GM18858 (cell line): ENCODE measurements at regions not wholly inside any gene's neighbourhood (a gene's known extent, or its start where the extent isn't known, plus 50 kb on each side); places are given as distances from the start of the nearest gene placed in this dataset.
"Not testable (repeated sequence)": the region's sequence is repeated elsewhere in the genome, so short reads cannot be mapped to it uniquely, and the experiment has no call there.

Experiments used
- ATAC-seq: cut with Tn5 transposase; IDR thresholded peaks from one replicate; pipeline ENCODE4 v1.9.1; 2021; ENCODE audit not compliant: unreplicated experiment

DNA sequence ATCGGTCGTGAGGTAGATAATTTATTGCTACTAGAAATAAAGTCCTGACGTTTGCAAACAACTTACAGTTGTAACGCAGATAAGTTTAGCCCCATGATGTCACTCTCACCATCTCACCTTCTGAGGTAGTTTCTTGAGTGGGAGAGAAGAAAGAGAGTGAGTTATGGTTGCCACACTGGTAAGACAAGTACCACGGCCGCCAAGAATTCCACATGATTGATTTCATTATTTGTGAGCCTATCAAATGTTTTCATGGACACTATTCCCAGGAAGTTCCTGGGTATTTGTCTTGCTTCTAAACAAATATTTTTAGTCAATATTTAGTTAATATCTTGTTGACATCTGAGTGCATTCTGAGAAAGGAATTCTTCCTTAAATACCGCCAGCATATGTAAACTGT lies 339.4 kb upstream of the KIAA1217 start:
- no peak for ATAC-seq

DNA sequence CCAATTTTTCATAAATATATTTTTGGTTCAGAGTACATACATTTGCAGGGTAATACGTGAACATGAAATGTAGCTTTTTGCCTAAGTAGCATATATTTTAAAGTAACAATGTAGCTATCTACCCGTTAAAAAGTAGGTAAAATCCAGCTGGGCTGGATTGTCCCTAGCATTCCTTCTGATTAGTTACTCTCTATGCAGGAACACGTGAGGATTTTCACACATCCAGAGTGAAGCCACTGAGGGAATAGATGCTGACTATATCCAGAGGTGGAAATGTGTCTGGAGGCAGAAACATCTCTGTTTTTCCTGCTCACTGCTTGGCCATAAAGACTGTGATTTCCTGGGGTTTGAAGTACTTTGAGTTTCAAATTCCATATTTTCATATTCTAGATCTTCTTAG lies 338.9 kb upstream of the KIAA1217 start:
- ATAC-seq, result no peak

DNA sequence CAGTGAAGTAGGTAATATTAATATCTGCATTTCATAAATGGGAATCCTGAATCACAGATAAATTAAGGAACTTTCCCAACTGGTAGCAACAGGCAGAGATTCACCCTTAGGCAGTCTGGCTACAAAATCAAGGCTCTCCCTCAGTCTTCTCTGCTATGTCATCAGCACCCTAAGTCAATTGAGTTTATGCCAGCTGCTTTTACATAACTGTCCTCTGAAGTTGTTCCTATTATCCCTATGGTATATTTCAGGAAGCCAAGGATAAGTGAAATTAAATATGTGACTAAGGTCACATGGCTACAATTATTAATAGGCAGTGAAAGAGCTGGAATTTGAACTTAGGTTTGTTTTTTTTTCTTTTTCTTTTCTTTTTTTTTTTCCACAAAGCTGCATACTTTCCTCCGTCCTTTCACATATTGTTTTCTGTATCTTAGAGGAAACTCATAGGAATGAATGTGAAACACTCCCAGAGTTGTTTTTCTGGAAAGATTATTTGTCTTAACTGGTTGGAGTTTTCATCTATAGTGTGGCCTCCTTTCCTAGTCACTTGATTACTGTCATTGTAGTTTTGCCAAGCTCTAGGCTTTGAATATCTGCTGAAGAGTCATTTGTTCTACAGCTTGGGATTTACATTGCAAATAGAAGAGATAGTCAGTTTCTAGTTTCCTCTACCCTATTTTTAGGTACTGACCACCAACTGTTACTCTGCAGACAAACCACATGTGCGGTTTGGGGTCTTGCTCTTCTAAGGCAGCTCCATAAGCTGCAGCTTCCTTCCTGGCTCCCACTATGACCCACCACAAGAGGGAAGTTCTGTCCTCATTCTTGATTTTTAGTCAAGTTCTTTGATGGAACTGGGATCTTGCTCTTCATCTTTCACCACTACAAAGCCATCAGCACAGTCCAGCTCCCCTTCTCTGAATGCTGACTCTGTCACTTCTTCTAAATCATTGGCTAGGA lies 338.0 kb upstream of the KIAA1217 start:
- ATAC-seq, result no peak

DNA sequence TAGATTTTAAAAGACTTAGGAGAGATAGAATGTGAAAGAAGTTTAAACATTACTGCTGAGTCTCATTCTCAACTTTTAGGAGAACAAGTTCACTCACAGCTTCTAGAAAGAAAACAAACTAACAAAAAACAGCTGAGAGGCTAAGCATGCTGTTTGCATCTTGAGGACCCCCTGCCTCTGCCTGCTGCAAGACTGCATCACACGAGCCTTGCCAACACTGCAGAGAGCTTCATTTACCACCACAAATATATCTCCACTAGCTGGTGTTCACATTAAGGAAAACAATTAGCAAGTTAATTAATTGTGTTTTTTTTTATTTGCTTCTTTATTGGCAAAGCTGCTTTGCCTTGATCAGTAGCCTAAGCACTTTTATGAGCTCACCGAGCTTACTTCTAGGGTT lies 336.6 kb upstream of the KIAA1217 start:
- ATAC-seq, result no peak

DNA sequence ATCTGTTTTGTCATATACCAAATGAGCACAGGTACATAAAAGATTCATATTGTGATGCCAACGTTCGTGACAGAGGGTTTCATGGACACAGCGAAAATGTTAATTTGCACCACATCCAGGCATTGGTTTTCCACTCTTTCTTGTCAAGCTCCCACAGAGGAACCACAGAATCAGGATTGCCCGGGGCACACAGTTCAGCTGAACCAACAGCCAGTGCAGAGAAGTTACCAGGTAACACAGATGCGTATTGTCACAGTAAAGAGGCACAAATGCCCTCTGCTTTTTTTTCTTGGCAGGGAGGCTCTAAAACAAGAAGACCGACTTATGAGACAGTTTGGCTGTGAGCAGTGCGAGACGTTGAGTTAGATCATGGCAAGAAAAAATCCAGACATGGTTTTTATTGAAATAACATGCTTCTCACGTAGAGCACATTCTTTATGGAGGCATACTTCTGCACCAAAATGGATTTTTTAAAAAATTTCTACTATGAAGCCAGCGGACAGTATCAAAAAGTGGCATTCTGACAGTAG lies 331.1 kb upstream of the KIAA1217 start:
- ATAC-seq, result no peak

DNA sequence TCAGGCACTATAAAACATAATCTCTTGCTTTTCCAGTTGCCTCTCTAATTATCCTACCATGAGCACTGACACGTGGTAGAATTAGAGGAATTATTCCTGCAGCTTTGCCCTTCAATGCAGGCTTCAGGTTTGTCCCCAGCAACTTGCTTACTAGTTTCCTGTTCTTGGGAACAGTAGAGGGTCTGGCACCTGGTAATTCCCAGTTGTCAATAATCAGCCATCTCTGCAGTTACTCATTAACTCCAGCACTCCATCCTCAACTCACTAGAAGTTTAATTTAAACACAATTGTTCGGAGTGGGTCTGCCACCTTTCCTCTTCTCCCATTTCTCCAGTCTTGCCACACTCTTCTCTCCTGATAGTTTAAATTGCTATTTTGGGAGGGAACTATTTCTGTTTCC lies 324.3 kb upstream of the KIAA1217 start:
- no peak for ATAC-seq

DNA sequence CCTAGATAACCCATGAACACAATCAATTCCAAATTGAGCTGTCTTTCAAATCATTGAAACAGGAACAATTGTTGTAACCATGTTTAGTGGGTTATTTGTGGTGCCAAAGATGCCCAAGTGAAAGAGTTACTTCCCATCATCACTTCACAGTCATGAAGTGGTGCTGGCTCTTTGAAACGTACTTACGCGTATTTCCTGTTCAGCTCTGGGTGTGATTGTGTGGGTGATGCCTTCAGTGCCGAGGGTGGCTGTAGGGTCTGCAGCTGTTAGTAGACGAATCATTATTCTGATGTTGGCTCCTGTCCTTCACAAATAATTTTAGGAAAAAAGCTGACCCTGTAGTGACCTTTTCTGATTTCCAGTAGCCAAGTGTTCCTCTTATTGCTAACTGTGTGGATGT lies 323.1 kb upstream of the KIAA1217 start:
- no peak for ATAC-seq

DNA sequence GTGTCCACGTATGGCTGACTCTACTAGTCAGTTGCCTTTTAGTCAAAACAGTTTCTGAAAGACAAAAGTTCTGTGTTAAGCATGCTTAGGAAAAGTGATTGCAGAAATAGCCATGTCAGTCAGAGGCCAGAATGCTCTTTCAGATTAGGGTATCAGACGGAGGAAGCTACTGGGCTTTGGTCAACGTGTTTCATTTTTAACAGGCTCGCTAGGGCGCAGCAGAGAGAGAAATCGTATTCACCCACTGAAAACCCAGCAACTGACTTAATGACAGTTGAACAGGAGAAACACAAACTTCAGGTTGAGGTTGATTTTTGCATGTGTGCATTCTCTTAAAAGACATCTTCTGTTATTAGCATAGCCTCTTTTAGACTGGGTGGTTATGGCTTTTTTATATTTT lies 322.6 kb upstream of the KIAA1217 start:
- no peak for ATAC-seq

DNA sequence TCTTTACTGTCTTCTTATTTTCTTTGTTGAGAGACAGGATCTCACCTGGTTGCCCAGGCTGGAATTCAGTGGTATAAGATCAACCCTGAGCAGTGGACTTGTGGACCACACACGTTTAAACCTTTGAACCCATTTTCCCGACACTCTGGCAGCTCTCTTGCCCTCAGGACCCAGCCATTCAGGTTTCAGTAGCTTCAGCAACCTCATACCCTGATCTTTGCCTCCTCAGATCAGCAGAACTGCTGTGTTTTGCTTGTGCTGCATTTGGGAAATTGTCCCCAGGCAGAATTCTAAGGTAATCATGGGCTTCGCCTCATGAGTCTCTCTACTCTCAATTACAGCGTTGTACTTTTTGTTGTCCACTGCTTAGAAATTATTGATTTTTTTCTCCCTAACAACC lies 317.6 kb upstream of the KIAA1217 start:
- no peak for ATAC-seq

DNA sequence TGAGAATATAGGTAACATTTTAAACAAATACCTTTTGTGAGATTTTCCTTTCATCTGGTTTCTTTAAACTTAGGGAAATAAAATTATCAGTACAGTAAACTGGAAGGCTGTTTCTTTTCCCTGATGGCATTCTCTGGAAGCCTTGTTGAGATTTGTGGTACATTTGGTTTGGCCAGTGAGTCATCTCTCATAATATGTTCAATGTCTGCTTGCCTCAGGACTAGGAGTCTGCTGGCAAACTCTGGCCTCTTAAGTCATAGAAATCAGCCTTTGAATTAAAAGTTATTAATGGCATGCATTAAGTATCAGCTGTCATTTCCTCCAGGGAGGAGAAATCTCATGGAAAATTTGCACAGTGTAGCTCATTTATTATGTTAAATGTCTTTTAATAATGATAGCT lies 316.6 kb upstream of the KIAA1217 start:
- ATAC-seq, result no peak

DNA sequence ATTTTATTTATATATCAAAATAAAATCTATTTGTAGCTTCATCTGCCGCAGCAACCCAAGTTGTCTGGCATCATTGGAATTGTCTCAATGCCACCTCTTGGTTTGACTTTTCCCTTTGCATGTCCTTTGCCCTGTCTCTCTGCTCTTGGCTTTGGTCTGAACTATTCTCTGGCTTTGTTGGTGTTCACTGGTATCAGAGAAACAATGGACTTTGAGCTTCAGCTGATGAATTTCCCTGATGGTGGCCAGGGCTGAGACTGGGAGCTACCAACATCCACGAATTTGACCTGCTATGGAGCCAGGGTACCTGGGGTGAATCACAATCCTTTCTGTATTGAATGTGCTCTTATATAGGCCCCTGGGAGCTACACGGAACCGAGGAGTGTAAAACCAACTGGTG lies 311.7 kb upstream of the KIAA1217 start:
- ATAC-seq, result no peak

DNA sequence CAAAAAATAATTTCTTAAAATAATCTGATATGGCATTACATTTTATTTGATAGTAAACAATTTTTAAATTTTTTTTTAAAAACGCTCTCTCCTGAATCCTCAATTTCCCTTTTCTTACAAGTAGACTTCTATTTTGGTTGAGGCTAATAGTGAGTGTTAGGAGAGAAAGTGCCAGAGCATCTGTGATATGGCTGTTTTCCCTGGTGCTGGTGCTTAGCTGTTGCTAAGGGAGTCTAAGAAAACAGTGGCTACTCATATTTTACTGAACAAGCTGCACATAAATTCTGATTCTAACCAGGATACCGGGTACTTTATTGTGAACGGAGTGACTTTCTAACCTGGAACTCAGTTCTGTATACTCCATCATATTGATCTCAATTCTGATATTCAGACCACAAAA lies 311.1 kb upstream of the KIAA1217 start:
- ATAC-seq, result no peak

DNA sequence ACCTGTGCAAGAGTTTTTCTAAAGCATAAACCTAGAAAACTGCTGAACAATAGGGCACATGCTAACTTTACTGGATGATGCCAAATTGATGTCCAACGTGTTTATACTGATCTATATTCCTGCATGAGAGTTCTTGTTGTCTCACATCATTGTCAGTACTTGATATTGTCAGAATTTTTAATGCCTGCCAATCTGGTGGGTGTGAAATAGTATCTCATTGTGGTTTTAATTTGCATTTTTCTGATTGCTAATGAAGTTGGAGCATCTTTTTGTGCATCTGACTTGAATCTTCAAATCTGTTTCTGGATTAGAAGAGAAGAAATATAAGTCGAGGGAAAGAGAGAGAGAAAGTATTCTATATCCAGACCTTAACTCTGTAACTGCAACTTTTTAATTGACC lies 309.8 kb upstream of the KIAA1217 start:
- no peak for ATAC-seq

DNA sequence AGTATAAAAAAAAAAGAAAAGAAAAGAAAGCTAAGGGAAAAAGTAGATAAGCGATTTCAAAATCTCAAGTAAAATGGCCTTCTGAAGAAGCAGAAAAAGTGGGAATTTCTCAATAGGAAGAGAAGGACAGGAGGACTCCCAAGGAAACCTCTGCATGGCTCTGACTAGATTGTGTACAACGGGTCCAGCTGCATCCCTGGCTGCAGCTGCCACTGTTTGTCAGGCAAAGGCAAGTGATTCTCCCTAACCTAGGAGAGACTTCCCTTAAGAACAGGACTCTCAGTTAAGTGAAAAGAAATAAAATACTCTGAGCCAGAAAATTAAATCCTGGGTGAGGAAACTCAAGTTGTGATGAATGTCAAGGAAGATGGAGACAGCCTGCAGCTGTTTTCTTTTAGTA lies 298.6 kb upstream of the KIAA1217 start:
- ATAC-seq, result no peak

DNA sequence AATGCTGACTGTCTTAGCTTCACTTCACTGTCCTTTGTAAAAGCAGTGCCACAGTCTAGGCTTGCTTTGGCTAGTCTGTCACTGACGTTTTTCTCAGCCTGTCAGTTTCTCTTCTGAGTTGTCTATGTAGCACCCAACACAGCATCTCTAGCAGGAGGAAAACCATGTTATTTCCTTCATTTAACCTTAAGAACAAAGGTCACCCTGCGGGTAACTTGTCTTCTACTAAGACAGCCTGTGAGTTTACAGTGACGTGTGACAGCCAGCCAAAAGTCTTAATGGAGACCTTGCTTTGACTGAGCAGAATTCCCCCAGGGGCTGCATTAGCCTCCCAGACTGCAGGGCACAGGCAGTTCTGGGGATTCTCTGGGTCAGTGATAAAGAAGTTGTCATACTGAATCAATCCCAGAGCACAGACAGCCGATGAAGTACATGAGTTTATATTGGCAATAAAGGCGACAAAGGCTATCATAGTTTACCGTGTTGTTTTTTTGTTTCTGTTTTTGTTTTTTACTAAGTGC lies 296.0 kb upstream of the KIAA1217 start:
- no peak for ATAC-seq

DNA sequence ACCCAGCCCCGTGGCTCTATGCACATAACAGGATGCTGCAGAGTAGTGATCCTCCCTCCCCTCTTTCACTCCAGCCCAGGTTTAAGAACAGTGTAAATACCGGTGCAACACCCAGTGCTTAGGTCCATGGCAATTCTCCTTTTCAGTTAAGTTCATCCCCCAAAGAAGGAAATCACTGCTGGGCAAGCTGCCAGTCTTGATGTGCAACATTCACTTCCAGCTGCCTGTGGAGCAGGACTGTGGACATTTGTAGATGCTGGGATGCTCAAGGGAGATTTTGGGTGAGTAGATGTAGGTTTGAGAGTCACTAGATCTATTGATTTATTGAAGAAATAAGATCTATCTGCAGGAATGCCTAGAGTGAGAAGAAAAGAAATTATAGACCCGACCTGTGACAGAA lies 294.3 kb upstream of the KIAA1217 start:
- no peak for ATAC-seq

DNA sequence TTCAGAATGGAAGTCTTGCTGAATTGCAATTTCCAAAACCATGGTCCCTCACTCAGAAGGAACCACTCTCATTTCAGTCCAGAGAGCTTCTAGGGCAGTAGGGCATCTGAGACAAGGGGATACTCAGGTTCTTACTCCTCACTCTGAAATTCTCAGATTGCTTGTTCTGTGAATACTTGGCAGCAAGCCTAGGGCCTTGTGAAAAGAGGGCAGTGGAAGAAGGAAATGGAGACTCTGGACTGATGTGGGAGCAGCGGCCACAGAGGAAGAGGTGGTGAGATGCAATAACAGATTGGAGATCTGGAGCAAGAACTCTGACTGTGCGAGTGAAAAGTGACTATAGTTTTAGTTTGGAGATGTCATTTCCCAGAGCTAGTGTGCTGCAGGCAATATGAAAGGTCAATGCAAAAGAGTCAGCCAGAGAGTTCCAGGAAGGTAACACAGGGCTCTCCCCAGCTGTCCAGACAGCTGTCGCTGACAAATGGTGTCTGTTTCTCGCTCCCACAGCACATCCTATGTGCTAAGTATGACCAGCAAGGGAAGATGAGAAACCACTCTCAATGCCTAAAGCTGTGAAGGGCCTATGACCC lies 291.6 kb upstream of the KIAA1217 start:
- ATAC-seq, result no peak

DNA sequence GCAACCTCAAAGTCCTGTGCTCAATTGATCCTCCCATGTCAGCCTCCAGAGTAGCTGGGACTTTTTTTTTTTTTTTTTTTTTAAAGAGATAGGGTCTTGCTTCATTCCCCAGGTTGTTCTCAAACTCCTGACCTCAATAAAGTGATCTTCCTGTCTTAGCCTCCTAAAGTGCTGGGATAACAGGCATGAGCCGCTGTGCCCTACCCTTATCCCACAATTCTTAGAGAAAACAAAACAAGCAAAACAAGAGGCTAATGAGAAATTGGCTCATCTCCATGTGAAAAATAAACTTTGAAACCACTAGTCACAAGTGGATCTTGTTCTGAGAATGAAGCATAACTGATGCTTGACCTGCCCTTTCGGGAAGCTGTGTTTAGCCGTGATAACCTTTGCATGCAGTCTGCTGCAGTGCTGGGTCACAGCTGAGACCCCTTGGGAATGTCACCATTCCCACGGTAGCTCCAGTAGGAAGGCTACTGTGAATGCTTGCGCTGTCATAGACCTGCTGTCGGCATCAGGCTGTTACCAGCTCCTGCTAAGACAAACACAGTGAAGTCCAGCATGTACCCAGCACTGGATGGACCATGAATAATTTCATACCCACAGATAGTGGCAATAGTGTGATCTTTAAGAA lies 290.7 kb upstream of the KIAA1217 start:
- ATAC-seq, result no peak

DNA sequence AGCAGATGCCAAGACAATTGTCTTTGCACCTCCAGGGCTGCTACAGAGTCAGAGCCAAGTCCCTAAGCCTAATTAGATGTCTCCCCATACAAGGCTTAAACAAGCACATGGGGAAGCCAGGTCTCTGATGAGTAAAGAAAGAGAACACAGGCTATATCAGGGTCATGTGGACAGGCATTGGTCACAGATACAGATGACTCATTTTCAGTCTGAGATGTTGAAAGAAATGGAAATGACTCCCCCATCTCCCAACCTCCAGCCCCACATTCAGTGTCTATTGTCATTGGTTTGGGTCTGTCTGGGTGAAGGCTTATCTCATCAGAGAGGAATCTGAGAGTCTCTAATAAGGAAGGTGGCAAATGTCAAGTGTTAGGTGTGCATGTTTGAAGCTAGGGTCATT lies 290.1 kb upstream of the KIAA1217 start:
- no peak for ATAC-seq

DNA sequence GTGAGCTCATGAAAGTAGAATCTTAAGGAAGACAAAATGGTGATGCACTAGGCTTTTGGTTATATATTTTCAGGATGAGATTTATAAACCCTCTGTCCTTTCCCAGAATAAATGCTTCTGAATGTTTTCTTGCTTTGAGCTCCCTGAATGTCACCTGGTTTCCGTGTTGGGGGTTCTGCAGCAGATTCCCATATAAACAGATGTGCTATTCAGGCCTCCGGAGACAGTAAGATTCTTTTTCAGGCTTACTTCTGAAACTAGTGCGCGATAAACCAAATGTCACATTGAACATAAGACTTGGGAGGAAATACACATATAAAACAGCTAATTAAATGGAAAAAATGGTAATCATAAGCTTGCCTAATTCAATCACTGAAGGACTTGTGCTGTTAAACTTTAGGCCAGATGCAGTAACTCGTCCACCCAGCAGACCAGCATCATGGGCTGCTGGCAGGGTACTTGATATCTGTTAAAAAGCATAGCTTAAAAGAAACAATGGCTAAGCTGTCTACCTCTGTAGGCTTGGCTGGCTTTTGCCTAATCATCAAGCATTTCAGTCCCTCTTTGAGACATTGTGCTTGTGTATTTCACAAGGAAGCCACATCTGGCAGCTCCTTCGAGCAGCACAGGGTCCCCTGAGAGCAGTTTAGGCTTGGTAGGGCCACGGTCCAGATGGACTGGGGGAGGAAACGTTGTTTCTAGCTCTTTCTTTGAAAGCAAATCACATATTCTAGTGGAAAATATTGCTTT lies 281.2 kb upstream of the KIAA1217 start:
- no peak for ATAC-seq

DNA sequence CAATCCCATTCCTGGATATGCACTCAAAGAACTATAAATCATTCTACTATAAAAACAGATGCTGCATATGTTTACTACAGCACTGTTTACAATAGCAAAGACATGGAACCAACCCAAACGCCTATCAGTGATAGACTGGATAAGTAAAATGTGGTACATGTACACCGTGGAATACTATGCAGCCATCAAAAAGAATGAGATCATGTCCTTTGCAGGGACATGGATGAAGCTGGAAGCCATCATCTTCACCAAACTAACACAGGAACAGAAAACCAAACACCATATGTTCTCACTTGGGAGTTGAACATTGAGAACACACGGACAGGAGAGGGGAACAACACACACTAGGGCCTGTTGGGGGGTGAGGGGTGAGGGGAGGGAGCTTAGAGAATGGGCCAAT lies 274.9 kb upstream of the KIAA1217 start:
- not testable (repeated sequence) for ATAC-seq
